HG03103 (cell line): ENCODE measurements at regions not wholly inside any gene's neighbourhood (a gene's known extent, or its start where the extent isn't known, plus 50 kb on each side); places are given as distances from the start of the nearest gene placed in this dataset.

Experiments
- ATAC-seq: cut with Tn5 transposase; IDR thresholded peaks from one replicate; pipeline ENCODE4 v1.9.1; 2021; ENCODE audit warnings: low read depth; ENCODE audit not compliant: unreplicated experiment

GRCh38 chr12:22882559-22882958 is 257.6 kb downstream of the ETNK1 start:
- ATAC-seq: no peak

GRCh38 chr12:22893878-22894277 is 268.9 kb downstream of the ETNK1 start:
- no peak for ATAC-seq

GRCh38 chr12:22899184-22899583 is 274.2 kb downstream of the ETNK1 start:
- ATAC-seq: no peak

- ATAC-seq: no peak
Measured at GRCh38 chr12:22900401-22900800, 275.4 kb downstream of the ETNK1 start.

- no peak for ATAC-seq
Measured at GRCh38 chr12:22904485-22904884, 279.5 kb downstream of the ETNK1 start.

GRCh38 chr12:22916241-22916640 is 291.3 kb downstream of the ETNK1 start:
- no peak for ATAC-seq

GRCh38 chr12:22916815-22917214 is 291.8 kb downstream of the ETNK1 start:
- ATAC-seq: no peak

- no peak for ATAC-seq
Measured at GRCh38 chr12:22919883-22920282, 294.9 kb downstream of the ETNK1 start.

- ATAC-seq: no peak
Measured at GRCh38 chr12:22923768-22924167, 298.8 kb downstream of the ETNK1 start.

- no peak for ATAC-seq
Measured at GRCh38 chr12:22924391-22924790, 299.4 kb downstream of the ETNK1 start.

GRCh38 chr12:22925623-22926022 is 300.7 kb downstream of the ETNK1 start:
- no peak for ATAC-seq

GRCh38 chr12:22932431-22932830 is 307.5 kb downstream of the ETNK1 start:
- no peak for ATAC-seq

- ATAC-seq: no peak
Measured at GRCh38 chr12:22935090-22935489, 310.1 kb downstream of the ETNK1 start.

GRCh38 chr12:22935501-22935900 is 310.5 kb downstream of the ETNK1 start:
- no peak for ATAC-seq

- ATAC-seq: no peak
Measured at GRCh38 chr12:22938323-22938722, 313.4 kb downstream of the ETNK1 start.

GRCh38 chr12:22951206-22951605 is 326.2 kb downstream of the ETNK1 start:
- no peak for ATAC-seq

- ATAC-seq: no peak
Measured at GRCh38 chr12:22956690-22957089, 331.7 kb downstream of the ETNK1 start.

- no peak for ATAC-seq
Measured at GRCh38 chr12:22967171-22967570, 342.2 kb downstream of the ETNK1 start.

- ATAC-seq: no peak
Measured at GRCh38 chr12:22969521-22969920, 344.6 kb downstream of the ETNK1 start.

GRCh38 chr12:22971247-22971646 is 346.3 kb downstream of the ETNK1 start:
- no peak for ATAC-seq

GRCh38 chr12:22971701-22972191 is 346.8 kb downstream of the ETNK1 start:
- ATAC-seq: no peak

GRCh38 chr12:22974865-22975264 is 349.9 kb downstream of the ETNK1 start:
- no peak for ATAC-seq

- no peak for ATAC-seq
Measured at GRCh38 chr12:22978962-22979361, 354.0 kb downstream of the ETNK1 start.
